ENCODE measurements at regions not wholly inside any gene's neighbourhood (a gene's known extent, or its start where the extent isn't known, plus 50 kb on each side); places are given as distances from the start of the nearest gene placed in this dataset.

- TF ChIP-seq, protein P1, sequence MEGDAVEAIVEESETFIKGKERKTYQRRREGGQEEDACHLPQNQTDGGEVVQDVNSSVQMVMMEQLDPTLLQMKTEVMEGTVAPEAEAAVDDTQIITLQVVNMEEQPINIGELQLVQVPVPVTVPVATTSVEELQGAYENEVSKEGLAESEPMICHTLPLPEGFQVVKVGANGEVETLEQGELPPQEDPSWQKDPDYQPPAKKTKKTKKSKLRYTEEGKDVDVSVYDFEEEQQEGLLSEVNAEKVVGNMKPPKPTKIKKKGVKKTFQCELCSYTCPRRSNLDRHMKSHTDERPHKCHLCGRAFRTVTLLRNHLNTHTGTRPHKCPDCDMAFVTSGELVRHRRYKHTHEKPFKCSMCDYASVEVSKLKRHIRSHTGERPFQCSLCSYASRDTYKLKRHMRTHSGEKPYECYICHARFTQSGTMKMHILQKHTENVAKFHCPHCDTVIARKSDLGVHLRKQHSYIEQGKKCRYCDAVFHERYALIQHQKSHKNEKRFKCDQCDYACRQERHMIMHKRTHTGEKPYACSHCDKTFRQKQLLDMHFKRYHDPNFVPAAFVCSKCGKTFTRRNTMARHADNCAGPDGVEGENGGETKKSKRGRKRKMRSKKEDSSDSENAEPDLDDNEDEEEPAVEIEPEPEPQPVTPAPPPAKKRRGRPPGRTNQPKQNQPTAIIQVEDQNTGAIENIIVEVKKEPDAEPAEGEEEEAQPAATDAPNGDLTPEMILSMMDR (IDR thresholded peaks at IDR 0.05; ENCODE audit: control extremely low read depth, extremely low read depth, low read depth, missing control alignments) = no peak
- CTCF ChIA-PET = no interaction called here
- POLR2A ChIA-PET = interaction anchor here (0.5 kb wide), 1 partner anchor 139 kb away, joined by 4 read pairs; no protein-coding TSS in a partner anchor
- no peak for DNase-seq (ENCODE audit: extremely low spot score)
These were observed 298.5 kb upstream of the FOXF1 start for GRCh38 chr16:86211800-86212199.

DNA sequence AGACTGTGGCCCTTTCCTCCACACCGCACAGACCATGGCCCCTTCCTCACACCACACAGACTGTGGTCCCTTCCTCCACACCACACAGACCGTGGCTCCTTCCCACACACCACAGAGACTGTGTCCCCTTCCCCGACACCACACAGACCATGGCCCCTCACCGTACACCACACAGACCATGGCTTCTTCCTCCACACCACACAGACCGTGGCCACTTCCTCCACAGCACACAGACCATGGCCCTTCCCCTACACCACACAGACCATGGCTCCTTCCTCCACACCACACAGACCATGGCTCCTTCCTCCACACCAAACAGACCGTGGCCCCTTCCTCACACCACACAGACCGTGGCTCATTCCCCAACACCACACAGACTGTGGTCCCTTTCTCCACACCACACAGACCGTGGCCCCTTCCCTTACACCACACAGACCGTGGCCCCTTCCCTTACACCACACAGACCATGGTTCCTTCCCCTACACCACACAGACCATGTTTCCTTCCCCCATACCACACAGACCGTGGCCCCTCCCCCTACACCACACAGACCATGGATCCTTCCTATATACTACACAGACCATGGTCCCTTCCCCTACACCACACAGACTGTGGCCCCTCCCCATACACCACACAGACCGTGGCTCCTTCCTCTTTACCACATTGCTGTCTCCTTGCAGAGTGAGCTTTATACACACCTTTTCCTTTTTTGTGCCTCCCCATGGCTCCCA, 297.5 kb upstream of the FOXF1 start:
- TF ChIP-seq, protein P1 (IDR thresholded peaks at IDR 0.05; ENCODE audit: control extremely low read depth, extremely low read depth, low read depth, missing control alignments) = no peak
- CTCF ChIA-PET = no interaction called here
- POLR2A ChIA-PET = no interaction called here
- no peak for DNase-seq (ENCODE audit: extremely low spot score)

GRCh38 chr16:86213437-86214205, 296.7 kb upstream of the FOXF1 start:
- ChIA-PET POLR2A (no interaction called here), CTCF (no interaction called here)
- TF ChIP-seq, protein P1 (IDR thresholded peaks at IDR 0.05; ENCODE audit: control extremely low read depth, extremely low read depth, low read depth, missing control alignments) = no peak
- DNase-seq (ENCODE audit: extremely low spot score) = no peak

- POLR2A ChIA-PET = no interaction called here
- CTCF ChIA-PET = no interaction called here
- no peak for DNase-seq (ENCODE audit: extremely low spot score)
- TF ChIP-seq, protein P1 (IDR thresholded peaks at IDR 0.05; ENCODE audit: control extremely low read depth, extremely low read depth, low read depth, missing control alignments) = no peak
These were observed 295.7 kb upstream of the FOXF1 start for GRCh38 chr16:86214326-86215232.

- POLR2A ChIA-PET = no interaction called here
- CTCF ChIA-PET = no interaction called here
- TF ChIP-seq, protein P1 (IDR thresholded peaks at IDR 0.05; ENCODE audit: control extremely low read depth, extremely low read depth, low read depth, missing control alignments) = no peak
- no peak for DNase-seq (ENCODE audit: extremely low spot score)
These were observed 294.9 kb upstream of the FOXF1 start for GRCh38 chr16:86215233-86215978.
